ENCODE measurements at regions not wholly inside any gene's neighbourhood (a gene's known extent, or its start where the extent isn't known, plus 50 kb on each side); places are given as distances from the start of the nearest gene placed in this dataset.

DNA sequence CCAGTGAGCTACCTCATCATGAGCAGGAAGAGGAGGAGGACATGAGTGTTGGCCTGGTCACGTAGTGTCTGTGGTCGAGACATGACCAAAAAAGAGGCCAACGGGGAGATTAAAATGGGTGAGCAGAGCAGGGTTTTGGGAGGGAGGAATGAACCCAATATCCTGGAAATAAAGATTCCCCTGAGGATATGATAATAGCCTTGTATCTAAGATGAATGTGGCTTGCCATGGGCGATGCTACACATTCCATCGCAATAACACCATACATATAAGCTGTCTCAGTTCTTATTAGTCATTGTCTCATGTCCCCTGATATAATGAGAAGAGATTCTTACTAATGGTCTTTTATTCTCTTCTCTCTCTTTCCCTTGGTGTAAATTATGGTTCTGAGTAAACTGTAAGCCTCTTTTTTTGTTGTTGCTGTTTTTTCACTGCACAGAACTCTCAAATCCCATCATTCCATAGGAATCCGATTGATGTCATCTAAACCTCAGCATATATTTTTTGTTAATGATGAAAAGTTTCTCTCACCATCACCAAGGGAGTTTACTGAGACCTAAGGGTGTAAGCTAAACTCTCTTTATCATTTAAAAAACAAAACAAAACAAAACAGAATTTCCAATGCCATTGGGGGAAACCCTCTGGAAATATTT lies 550.4 kb upstream of the AMELY start:
- Histone ChIP-seq H3K9me3 (no peaks in the 10 kb centered on the region), H3K36me3 (replicated peaks in 1 of 2; ENCODE audit: insufficient read depth in 1 of 2, low read depth in 2 of 2) (no peaks in the 10 kb centered on the region), H3K4me3 (no peak overlapping the region), H3K27ac (no peak overlapping the region), H3K27me3 (no peaks in the 10 kb centered on the region), H3K4me1 (peaks cover 6% of the 10 kb centered on the region)
- 90 to 95% methylated on average over 6 of the region's 6 CpGs for WGBS, 2 donors
- ATAC-seq: no peak
- intact Hi-C loops (cut with DNase I): no loop called here
- TF ChIP-seq, protein P1, sequence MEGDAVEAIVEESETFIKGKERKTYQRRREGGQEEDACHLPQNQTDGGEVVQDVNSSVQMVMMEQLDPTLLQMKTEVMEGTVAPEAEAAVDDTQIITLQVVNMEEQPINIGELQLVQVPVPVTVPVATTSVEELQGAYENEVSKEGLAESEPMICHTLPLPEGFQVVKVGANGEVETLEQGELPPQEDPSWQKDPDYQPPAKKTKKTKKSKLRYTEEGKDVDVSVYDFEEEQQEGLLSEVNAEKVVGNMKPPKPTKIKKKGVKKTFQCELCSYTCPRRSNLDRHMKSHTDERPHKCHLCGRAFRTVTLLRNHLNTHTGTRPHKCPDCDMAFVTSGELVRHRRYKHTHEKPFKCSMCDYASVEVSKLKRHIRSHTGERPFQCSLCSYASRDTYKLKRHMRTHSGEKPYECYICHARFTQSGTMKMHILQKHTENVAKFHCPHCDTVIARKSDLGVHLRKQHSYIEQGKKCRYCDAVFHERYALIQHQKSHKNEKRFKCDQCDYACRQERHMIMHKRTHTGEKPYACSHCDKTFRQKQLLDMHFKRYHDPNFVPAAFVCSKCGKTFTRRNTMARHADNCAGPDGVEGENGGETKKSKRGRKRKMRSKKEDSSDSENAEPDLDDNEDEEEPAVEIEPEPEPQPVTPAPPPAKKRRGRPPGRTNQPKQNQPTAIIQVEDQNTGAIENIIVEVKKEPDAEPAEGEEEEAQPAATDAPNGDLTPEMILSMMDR (IDR thresholded peaks at IDR 0.05): no peak
- no peak for TF ChIP-seq POLR2A (IDR thresholded peaks at IDR 0.05)
- no peak for DNase-seq

DNA sequence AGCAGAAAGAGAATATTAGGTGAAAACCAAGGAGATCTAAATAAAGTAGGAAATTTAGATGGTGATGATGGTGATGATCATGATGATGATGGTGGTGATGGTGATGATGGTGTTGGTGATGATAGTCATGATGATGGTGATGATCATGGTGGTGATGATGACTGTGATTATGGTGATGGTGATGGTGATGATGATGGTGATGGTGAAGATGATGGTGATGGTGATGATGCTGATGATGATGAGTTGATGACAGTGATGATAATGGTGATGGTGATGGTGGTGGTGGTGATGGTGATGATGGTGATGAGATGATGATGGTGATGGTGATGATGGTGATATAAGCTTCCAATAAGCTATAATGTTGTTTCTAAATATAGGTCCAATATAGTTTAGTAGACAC lies 548.2 kb upstream of the AMELY start:
- H3K9me3 ChIP-seq: no peaks in the 10 kb centered on the region
- TF ChIP-seq, protein P1 (IDR thresholded peaks at IDR 0.05): no peak
- TF ChIP-seq POLR2A (IDR thresholded peaks at IDR 0.05): no peak
- intact Hi-C loops (cut with DNase I): no loop called here
- ATAC-seq (no peak), DNase-seq (no peak)
- H3K27ac ChIP-seq: no peak overlapping the region
- peaks cover 6% of the 10 kb centered on the region for H3K4me1 ChIP-seq
- H3K27me3 ChIP-seq: no peaks in the 10 kb centered on the region
- no peak overlapping the region for H3K4me3 ChIP-seq
- no peaks in the 10 kb centered on the region for H3K36me3 ChIP-seq (replicated peaks in 1 of 2; ENCODE audit: insufficient read depth in 1 of 2, low read depth in 2 of 2)

DNA sequence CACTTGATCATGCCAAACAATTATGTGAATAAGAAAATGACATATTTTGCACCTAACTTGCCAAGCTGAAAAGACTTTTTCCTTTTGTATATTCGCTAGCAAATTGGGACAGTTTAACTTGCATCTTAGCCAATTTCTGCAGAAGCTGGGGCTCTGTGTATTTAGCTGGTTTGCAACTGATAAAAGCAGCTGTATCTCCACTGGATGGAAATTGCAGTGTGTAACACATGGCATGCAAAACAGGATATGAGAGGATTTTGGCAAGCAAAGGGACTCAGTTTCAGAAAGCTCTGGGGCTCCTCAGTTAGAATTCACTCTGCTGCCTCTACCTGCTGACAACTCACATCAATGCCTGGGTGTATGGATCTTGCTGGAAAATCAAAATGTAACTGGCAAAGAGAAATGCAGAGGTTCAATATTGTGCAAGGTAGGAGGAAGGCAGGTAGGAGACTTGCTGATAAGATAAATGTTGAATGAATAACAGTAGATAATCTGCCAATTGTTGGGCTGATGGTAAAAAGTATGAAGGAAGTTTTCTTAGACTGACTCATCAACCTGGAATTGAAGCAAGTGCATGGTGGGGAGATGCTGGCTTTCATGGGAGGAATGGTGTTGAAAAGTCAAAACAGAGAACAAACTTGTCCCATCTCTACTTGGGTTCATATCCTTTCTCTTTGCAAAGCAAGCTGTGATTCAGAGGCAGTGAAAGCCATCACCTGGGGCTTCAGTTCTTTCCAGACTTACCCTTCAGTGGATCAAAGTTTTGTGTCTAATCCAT lies 546.9 kb upstream of the AMELY start:
- H3K4me1 ChIP-seq: peaks cover 6% of the 10 kb centered on the region
- intact Hi-C loops (cut with DNase I): no loop called here
- ATAC-seq: peak; percentile 63
- no peaks in the 10 kb centered on the region for H3K36me3 ChIP-seq (replicated peaks in 1 of 2; ENCODE audit: insufficient read depth in 1 of 2, low read depth in 2 of 2)
- peak in 2 of 4 donors; percentile 10 to 24 for DNase-seq
- TF ChIP-seq, protein P1 (IDR thresholded peaks at IDR 0.05): no peak
- no peak for TF ChIP-seq POLR2A (IDR thresholded peaks at IDR 0.05)
- WGBS, 2 donors: 9 to 31% methylated on average over 1 of the region's 1 CpG
- H3K27ac ChIP-seq: peak overlapping the region in 1 of 4 donors; percentile 37
- no peaks in the 10 kb centered on the region for H3K9me3 ChIP-seq
- no peaks in the 10 kb centered on the region for H3K27me3 ChIP-seq
- H3K4me3 ChIP-seq: no peak overlapping the region

- Histone ChIP-seq H3K4me3 (no peak overlapping the region), H3K9me3 (no peaks in the 10 kb centered on the region), H3K27ac (no peak overlapping the region), H3K36me3 (replicated peaks in 1 of 2; ENCODE audit: insufficient read depth in 1 of 2, low read depth in 2 of 2) (no peaks in the 10 kb centered on the region), H3K4me1 (peaks cover 6% of the 10 kb centered on the region), H3K27me3 (no peaks in the 10 kb centered on the region)
- intact Hi-C loops (cut with DNase I): no loop called here
- 86 to 88% methylated on average over 4 of the region's 4 CpGs for WGBS, 2 donors
- DNase-seq (no peak), ATAC-seq (no peak)
- no peak for TF ChIP-seq POLR2A (IDR thresholded peaks at IDR 0.05)
- TF ChIP-seq, protein P1 (IDR thresholded peaks at IDR 0.05): no peak
Observed at GRCh38 chrY:7457286-7458015, 545.9 kb upstream of the AMELY start.
